ENCODE measurements at regions not wholly inside any gene's neighbourhood (a gene's known extent, or its start where the extent isn't known, plus 50 kb on each side); places are given as distances from the start of the nearest gene placed in this dataset.

GRCh38 chr12:114998118-114998749 lies 314.3 kb upstream of the TBX3 start:
- Histone ChIP-seq H3K9ac (ENCODE audit: insufficient read length, low read depth) (no peak overlapping the region), H3K9me3 (ENCODE audit: insufficient read depth, low read length) (peaks cover 19% of the 10 kb centered on the region), H3K36me3 (ENCODE audit: insufficient read depth, insufficient read length, low read length) (no peaks in the 10 kb centered on the region), H3K27me3 (ENCODE audit: insufficient read depth, insufficient read length) (no peaks in the 10 kb centered on the region), H3K4me1 (ENCODE audit: insufficient read depth, insufficient read length) (no peaks in the 10 kb centered on the region), H3K4me3 (ENCODE audit: insufficient read length, low read depth) (no peak overlapping the region)
- DNase-seq (ENCODE audit: low read depth, low spot score) = no peak
- TF ChIP-seq ZNF274 (IDR thresholded peaks at IDR 0.05; ENCODE audit: low read depth, low read length) = no peak

- Histone ChIP-seq H3K9ac (ENCODE audit: insufficient read length, low read depth) (no peak overlapping the region), H3K9me3 (ENCODE audit: insufficient read depth, low read length) (peaks cover 19% of the 10 kb centered on the region), H3K36me3 (ENCODE audit: insufficient read depth, insufficient read length, low read length) (no peaks in the 10 kb centered on the region), H3K4me1 (ENCODE audit: insufficient read depth, insufficient read length) (no peaks in the 10 kb centered on the region), H3K27me3 (ENCODE audit: insufficient read depth, insufficient read length) (no peaks in the 10 kb centered on the region), H3K4me3 (ENCODE audit: insufficient read length, low read depth) (no peak overlapping the region)
- TF ChIP-seq YY1 (IDR thresholded peaks at IDR 0.05; ENCODE audit: insufficient read depth, insufficient read length) (no peak), ZNF274 (IDR thresholded peaks at IDR 0.05; ENCODE audit: low read depth, low read length) (no peak), SUZ12 (IDR thresholded peaks at IDR 0.05; ENCODE audit: extremely low read depth, insufficient read depth, insufficient read length) (no peak)
- no peak for DNase-seq (ENCODE audit: low read depth, low spot score)
Measured at GRCh38 chr12:114996382-114996781, 312.4 kb upstream of the TBX3 start.

- TF ChIP-seq YY1 (IDR thresholded peaks at IDR 0.05; ENCODE audit: insufficient read depth, insufficient read length) (no peak), SUZ12 (IDR thresholded peaks at IDR 0.05; ENCODE audit: extremely low read depth, insufficient read depth, insufficient read length) (no peak), ZNF274 (IDR thresholded peaks at IDR 0.05; ENCODE audit: low read depth, low read length) (no peak)
- Histone ChIP-seq H3K9me3 (ENCODE audit: insufficient read depth, low read length) (peaks cover 19% of the 10 kb centered on the region), H3K27me3 (ENCODE audit: insufficient read depth, insufficient read length) (no peaks in the 10 kb centered on the region), H3K4me3 (ENCODE audit: insufficient read length, low read depth) (no peak overlapping the region), H3K36me3 (ENCODE audit: insufficient read depth, insufficient read length, low read length) (no peaks in the 10 kb centered on the region), H3K9ac (ENCODE audit: insufficient read length, low read depth) (no peak overlapping the region), H3K4me1 (ENCODE audit: insufficient read depth, insufficient read length) (no peaks in the 10 kb centered on the region)
- DNase-seq (ENCODE audit: low read depth, low spot score) = no peak
Measured at GRCh38 chr12:114995891-114996290, 311.9 kb upstream of the TBX3 start.

- TF ChIP-seq ZNF274 (IDR thresholded peaks at IDR 0.05; ENCODE audit: low read depth, low read length) = no peak
- no peak for TF ChIP-seq YY1 (IDR thresholded peaks at IDR 0.05; ENCODE audit: insufficient read depth, insufficient read length)
- no peak for TF ChIP-seq SUZ12 (IDR thresholded peaks at IDR 0.05; ENCODE audit: extremely low read depth, insufficient read depth, insufficient read length)
- no peak overlapping the region for H3K9ac ChIP-seq (ENCODE audit: insufficient read length, low read depth)
- no peak for DNase-seq (ENCODE audit: low read depth, low spot score)
- H3K4me1 ChIP-seq (ENCODE audit: insufficient read depth, insufficient read length) = no peaks in the 10 kb centered on the region
- no peaks in the 10 kb centered on the region for H3K36me3 ChIP-seq (ENCODE audit: insufficient read depth, insufficient read length, low read length)
- no peaks in the 10 kb centered on the region for H3K27me3 ChIP-seq (ENCODE audit: insufficient read depth, insufficient read length)
- no peak overlapping the region for H3K4me3 ChIP-seq (ENCODE audit: insufficient read length, low read depth)
- H3K9me3 ChIP-seq (ENCODE audit: insufficient read depth, low read length) = peaks cover 19% of the 10 kb centered on the region
Measured at GRCh38 chr12:114993165-114993564, 309.2 kb upstream of the TBX3 start.

- Histone ChIP-seq H3K4me1 (ENCODE audit: insufficient read depth, insufficient read length) (no peaks in the 10 kb centered on the region), H3K4me3 (ENCODE audit: insufficient read length, low read depth) (no peak overlapping the region), H3K9me3 (ENCODE audit: insufficient read depth, low read length) (peaks cover 19% of the 10 kb centered on the region), H3K27me3 (ENCODE audit: insufficient read depth, insufficient read length) (no peaks in the 10 kb centered on the region), H3K9ac (ENCODE audit: insufficient read length, low read depth) (no peak overlapping the region), H3K36me3 (ENCODE audit: insufficient read depth, insufficient read length, low read length) (no peaks in the 10 kb centered on the region)
- DNase-seq (ENCODE audit: low read depth, low spot score) = no peak
- TF ChIP-seq SUZ12 (IDR thresholded peaks at IDR 0.05; ENCODE audit: extremely low read depth, insufficient read depth, insufficient read length) (no peak), YY1 (IDR thresholded peaks at IDR 0.05; ENCODE audit: insufficient read depth, insufficient read length) (no peak), ZNF274 (IDR thresholded peaks at IDR 0.05; ENCODE audit: low read depth, low read length) (no peak)
Measured at GRCh38 chr12:114992443-114992842, 308.5 kb upstream of the TBX3 start.

GRCh38 chr12:114990381-114990780 lies 306.4 kb upstream of the TBX3 start:
- Histone ChIP-seq H3K9ac (ENCODE audit: insufficient read length, low read depth) (no peak overlapping the region), H3K4me3 (ENCODE audit: insufficient read length, low read depth) (no peak overlapping the region), H3K4me1 (ENCODE audit: insufficient read depth, insufficient read length) (no peaks in the 10 kb centered on the region), H3K9me3 (ENCODE audit: insufficient read depth, low read length) (peaks cover 3% of the 10 kb centered on the region; the same call in 1 of the 2 replicates), H3K27me3 (ENCODE audit: insufficient read depth, insufficient read length) (peaks cover 9% of the 10 kb centered on the region), H3K36me3 (ENCODE audit: insufficient read depth, insufficient read length, low read length) (no peaks in the 10 kb centered on the region)
- TF ChIP-seq ZNF274 (IDR thresholded peaks at IDR 0.05; ENCODE audit: low read depth, low read length) (no peak), YY1 (IDR thresholded peaks at IDR 0.05; ENCODE audit: insufficient read depth, insufficient read length) (no peak), SUZ12 (IDR thresholded peaks at IDR 0.05; ENCODE audit: extremely low read depth, insufficient read depth, insufficient read length) (no peak)
- no peak for DNase-seq (ENCODE audit: low read depth, low spot score)

GRCh38 chr12:114986849-114987248 lies 302.9 kb upstream of the TBX3 start:
- TF ChIP-seq ZNF274 (IDR thresholded peaks at IDR 0.05; ENCODE audit: low read depth, low read length) (no peak), SUZ12 (IDR thresholded peaks at IDR 0.05; ENCODE audit: extremely low read depth, insufficient read depth, insufficient read length) (no peak), YY1 (IDR thresholded peaks at IDR 0.05; ENCODE audit: insufficient read depth, insufficient read length) (no peak)
- no peaks in the 10 kb centered on the region; the same call in 1 of the 2 replicates for H3K9me3 ChIP-seq (ENCODE audit: insufficient read depth, low read length)
- DNase-seq (ENCODE audit: low read depth, low spot score) = no peak
- H3K27me3 ChIP-seq (ENCODE audit: insufficient read depth, insufficient read length) = peaks cover 9% of the 10 kb centered on the region
- H3K36me3 ChIP-seq (ENCODE audit: insufficient read depth, insufficient read length, low read length) = no peaks in the 10 kb centered on the region
- H3K9ac ChIP-seq (ENCODE audit: insufficient read length, low read depth) = no peak overlapping the region
- no peak overlapping the region for H3K4me3 ChIP-seq (ENCODE audit: insufficient read length, low read depth)
- H3K4me1 ChIP-seq (ENCODE audit: insufficient read depth, insufficient read length) = no peaks in the 10 kb centered on the region

All from NT2/D1 (cell line).